ENCODE measurements at regions not wholly inside any gene's neighbourhood (a gene's known extent, or its start where the extent isn't known, plus 50 kb on each side); places are given as distances from the start of the nearest gene placed in this dataset.

- Histone ChIP-seq H3K9me3 (no peaks in the 10 kb centered on the region), H3K4me3 (no peak overlapping the region), H3K36me3 (ENCODE audit: low read depth, missing control alignments) (no peaks in the 10 kb centered on the region), H3K27ac (no peak overlapping the region), H3K4me1 (no peaks in the 10 kb centered on the region), H3K27me3 (no peaks in the 10 kb centered on the region)
- intact Hi-C loops (cut with DNase I; ENCODE audit: low total_unique reads): no loop called here
- 48 to 63% methylated on average over 2 of the region's 2 CpGs for WGBS, 2 donors
- DNase-seq: no peak
- TF ChIP-seq, protein P1, sequence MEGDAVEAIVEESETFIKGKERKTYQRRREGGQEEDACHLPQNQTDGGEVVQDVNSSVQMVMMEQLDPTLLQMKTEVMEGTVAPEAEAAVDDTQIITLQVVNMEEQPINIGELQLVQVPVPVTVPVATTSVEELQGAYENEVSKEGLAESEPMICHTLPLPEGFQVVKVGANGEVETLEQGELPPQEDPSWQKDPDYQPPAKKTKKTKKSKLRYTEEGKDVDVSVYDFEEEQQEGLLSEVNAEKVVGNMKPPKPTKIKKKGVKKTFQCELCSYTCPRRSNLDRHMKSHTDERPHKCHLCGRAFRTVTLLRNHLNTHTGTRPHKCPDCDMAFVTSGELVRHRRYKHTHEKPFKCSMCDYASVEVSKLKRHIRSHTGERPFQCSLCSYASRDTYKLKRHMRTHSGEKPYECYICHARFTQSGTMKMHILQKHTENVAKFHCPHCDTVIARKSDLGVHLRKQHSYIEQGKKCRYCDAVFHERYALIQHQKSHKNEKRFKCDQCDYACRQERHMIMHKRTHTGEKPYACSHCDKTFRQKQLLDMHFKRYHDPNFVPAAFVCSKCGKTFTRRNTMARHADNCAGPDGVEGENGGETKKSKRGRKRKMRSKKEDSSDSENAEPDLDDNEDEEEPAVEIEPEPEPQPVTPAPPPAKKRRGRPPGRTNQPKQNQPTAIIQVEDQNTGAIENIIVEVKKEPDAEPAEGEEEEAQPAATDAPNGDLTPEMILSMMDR (IDR thresholded peaks at IDR 0.05): no peak
- no peak for TF ChIP-seq POLR2A (IDR thresholded peaks at IDR 0.05)
These were observed 479.8 kb upstream of the SEMA3A start for GRCh38 chr7:84674236-84674913.

DNA sequence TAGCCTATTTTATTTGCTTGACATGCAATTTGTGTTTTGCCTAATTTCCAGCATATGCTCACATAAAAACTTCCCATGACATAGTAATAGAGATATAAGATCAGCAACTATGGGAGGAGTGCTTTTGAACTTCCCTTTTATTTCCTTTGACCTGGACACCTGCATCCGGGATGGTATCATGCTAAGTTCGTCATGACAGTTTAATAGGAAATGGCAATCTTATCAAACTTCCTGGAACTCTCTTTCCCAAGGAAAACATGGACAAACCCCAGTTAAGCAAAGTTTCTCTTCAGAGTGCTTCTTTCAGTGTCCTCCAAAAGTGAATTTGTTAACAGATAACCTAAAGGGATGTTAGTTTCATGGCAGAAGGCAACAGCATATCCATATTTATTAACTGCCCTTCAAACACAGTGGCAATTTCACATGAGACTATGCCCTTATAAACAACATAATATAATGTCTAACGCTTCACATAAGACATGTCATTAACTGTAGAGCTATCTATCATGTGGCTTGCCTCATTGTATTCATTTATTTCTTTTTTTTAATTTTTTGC, 474.7 kb upstream of the SEMA3A start:
- intact Hi-C loops (cut with DNase I; ENCODE audit: low total_unique reads): no loop called here
- no peak for DNase-seq

DNA sequence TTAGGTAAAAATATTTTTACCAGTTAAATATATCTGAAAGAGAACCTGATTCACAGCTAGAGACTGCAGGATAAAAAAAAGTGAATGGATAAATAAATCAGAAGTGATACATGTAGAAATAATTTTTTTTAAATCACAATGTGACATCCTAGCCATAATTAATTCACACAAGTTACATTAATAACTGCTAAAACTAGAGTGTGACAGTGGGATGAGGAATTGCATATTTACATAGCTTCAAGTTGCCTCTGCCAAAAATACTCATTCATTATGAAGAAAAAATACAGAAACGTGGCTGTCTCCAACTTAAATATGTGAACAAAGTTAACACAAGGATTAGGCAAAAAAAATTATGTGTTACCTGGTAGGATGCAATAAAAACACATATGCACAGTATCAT, 473.5 kb upstream of the SEMA3A start:
- H3K4me1 ChIP-seq: no peaks in the 10 kb centered on the region
- no peak for DNase-seq
- no peaks in the 10 kb centered on the region for H3K27me3 ChIP-seq
- H3K4me3 ChIP-seq: no peak overlapping the region
- TF ChIP-seq POLR2A (IDR thresholded peaks at IDR 0.05): no peak
- TF ChIP-seq, protein P1 (IDR thresholded peaks at IDR 0.05): no peak
- H3K36me3 ChIP-seq (ENCODE audit: low read depth, missing control alignments): no peaks in the 10 kb centered on the region
- no peaks in the 10 kb centered on the region for H3K9me3 ChIP-seq
- 47 to 55% methylated on average over 1 of the region's 1 CpG for WGBS, 2 donors
- H3K27ac ChIP-seq: no peak overlapping the region
- intact Hi-C loops (cut with DNase I; ENCODE audit: low total_unique reads): no loop called here

More for the DNA sequence above, 474.7 kb upstream of the SEMA3A start:
- Histone ChIP-seq H3K9me3 (no peaks in the 10 kb centered on the region), H3K27ac (no peak overlapping the region), H3K36me3 (ENCODE audit: low read depth, missing control alignments) (no peaks in the 10 kb centered on the region), H3K4me3 (no peak overlapping the region), H3K4me1 (no peaks in the 10 kb centered on the region), H3K27me3 (no peaks in the 10 kb centered on the region)
- TF ChIP-seq, protein P1 (IDR thresholded peaks at IDR 0.05): no peak
- TF ChIP-seq POLR2A (IDR thresholded peaks at IDR 0.05): no peak
- 51 to 57% methylated on average over 3 of the region's 3 CpGs for WGBS, 2 donors

DNA sequence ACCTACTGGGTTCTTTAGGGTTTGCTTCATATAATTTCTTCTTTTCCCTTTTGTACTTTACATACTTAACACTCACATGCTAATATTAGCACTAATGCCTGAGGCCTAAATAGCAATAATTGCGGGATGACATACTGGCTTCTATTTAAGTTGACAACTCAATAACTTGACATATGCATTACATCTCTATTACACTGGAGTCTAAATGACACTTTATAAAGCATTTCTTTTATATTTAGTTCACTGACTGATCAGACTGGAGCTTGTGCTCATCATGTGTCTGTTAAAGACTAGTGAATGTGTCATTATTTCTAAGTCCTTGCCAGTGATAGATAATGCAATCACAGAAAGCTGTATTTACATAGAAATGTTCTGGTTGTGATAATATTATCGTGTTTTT, 472.1 kb upstream of the SEMA3A start:
- WGBS, 2 donors: 85 to 86% methylated on average over 2 of the region's 2 CpGs
- TF ChIP-seq, protein P1 (IDR thresholded peaks at IDR 0.05): no peak
- no peak for TF ChIP-seq POLR2A (IDR thresholded peaks at IDR 0.05)
- intact Hi-C loops (cut with DNase I; ENCODE audit: low total_unique reads): no loop called here
- H3K4me3 ChIP-seq: no peak overlapping the region
- H3K9me3 ChIP-seq: no peaks in the 10 kb centered on the region
- H3K36me3 ChIP-seq (ENCODE audit: low read depth, missing control alignments): no peaks in the 10 kb centered on the region
- no peaks in the 10 kb centered on the region for H3K27me3 ChIP-seq
- no peak overlapping the region for H3K27ac ChIP-seq
- no peak for DNase-seq
- H3K4me1 ChIP-seq: no peaks in the 10 kb centered on the region

DNA sequence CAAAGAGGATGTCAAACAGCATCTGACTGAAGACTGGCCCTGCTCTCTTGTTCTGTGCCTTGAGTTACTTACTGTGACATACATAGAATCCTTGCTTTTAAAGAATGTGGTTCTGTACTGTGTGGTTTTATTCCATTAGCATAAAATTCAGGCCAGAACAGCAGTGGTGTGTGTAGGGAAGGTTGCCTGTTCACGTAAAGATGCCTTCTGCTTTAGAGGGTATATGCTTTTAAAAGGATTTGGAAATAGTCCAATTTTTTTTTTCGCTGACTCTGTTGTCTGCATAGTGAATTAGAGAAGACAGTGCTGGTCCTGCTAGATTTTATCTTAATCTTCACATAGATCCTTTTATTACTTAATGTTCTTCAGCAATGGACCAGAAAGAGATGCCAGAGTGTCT, 470.8 kb upstream of the SEMA3A start:
- no peak for DNase-seq
- Histone ChIP-seq H3K9me3 (no peaks in the 10 kb centered on the region), H3K36me3 (ENCODE audit: low read depth, missing control alignments) (no peaks in the 10 kb centered on the region), H3K4me1 (no peaks in the 10 kb centered on the region), H3K27ac (no peak overlapping the region), H3K27me3 (no peaks in the 10 kb centered on the region), H3K4me3 (no peak overlapping the region)
- intact Hi-C loops (cut with DNase I; ENCODE audit: low total_unique reads): no loop called here
- TF ChIP-seq, protein P1 (IDR thresholded peaks at IDR 0.05): no peak
- no peak for TF ChIP-seq POLR2A (IDR thresholded peaks at IDR 0.05)
- WGBS, 2 donors: 88 to 95% methylated on average over 2 of the region's 2 CpGs
